Thyroid gland (tissue), 4 donors: ENCODE measurements at regions not wholly inside any gene's neighbourhood (a gene's known extent, or its start where the extent isn't known, plus 50 kb on each side); places are given as distances from the start of the nearest gene placed in this dataset.

ENCODE experiments used
- CTCF ChIP-seq, 6 experiments: fragments of 200-600 bp in 3 of 6; fragments of 450-650 bp in 3 of 6; sonication (generic) in 3 of 6; IDR thresholded peaks; one replicate each; pipeline ENCODE4 v1.5.1; 2016 to 2019; ENCODE audit warnings: antibody characterized with exemption in 6 of 6, mild to moderate bottlenecking in 2 of 6, inconsistent platforms in 1 of 6, moderate library complexity in 1 of 6
- POLR2A ChIP-seq, 2 donors: fragments of 450-650 bp; IDR thresholded peaks; one replicate each; pipeline ENCODE4 v1.6.1; 2017; ENCODE audit warnings: antibody characterized with exemption in 2 of 2, mild to moderate bottlenecking in 2 of 2, moderate library complexity in 1 of 2

GRCh38 chrX:18065956-18066355, 154.7 kb downstream of the BEND2 start:
- TF ChIP-seq CTCF (IDR thresholded peaks at IDR 0.05): no peak
- TF ChIP-seq POLR2A (IDR thresholded peaks at IDR 0.05): no peak
